Skin of body (tissue), 1 donor: ENCODE measurements at regions not wholly inside any gene's neighbourhood (a gene's known extent, or its start where the extent isn't known, plus 50 kb on each side); places are given as distances from the start of the nearest gene placed in this dataset.

Experiments
- DNase-seq: peaks from one replicate; lab custom pipeline; 2025; lab: John Stamatoyannopoulos, UW

DNA sequence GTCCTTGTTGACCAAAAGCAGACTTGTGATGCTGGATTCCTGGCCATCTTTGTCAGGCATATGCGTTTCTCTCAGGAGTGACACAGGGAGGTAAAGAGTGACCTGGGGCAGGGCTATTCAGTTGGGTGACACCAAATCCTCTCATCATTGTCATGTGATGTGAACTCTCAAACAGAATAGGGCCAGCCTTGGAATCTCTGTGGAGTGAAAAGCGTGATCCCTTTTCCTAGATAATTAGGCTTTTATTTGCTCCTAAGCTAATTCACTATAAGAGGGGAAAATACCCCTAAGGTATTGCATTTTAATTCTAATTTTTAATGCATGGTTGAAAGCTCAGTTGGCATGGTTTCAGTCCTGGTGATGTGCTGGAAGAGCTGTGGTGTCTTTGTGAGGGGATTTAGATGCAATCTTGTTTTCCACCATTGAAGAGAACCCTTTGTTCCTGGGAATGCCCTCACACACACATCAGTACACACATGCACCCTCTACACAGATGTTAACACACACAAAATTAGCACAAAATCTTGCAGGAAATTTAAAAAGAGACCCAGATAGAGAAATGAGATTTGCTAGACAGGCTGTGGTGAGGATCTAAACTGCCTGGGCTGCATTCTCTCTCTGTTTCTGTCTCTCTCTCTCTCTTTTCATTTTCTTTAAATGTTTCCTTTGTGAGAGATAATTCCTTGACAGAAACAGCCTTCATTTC lies 349.9 kb downstream of the TSN start:
- no peak for DNase-seq

DNA sequence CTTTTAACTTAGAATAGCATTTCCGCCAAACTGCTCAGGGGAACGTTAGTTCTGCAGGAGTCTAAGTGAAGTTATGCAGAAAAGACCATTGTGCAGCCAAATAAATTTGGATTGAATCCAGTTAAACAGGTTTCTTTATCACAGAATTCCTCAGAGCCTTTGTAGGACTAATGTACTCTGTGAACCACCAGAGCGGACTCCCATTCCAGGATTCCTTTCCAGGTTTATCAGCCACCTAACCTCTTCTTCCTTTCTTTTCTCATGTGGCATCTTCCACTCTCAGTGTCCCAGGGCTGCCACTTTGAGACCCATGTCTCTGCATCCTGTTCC lies 350.4 kb downstream of the TSN start:
- peak; percentile 7 for DNase-seq

- no peak for DNase-seq
Measured at GRCh38 chr2:122108186-122108585, 352.7 kb downstream of the TSN start.

GRCh38 chr2:122112216-122113005 lies 357.0 kb downstream of the TSN start:
- no peak for DNase-seq

DNA sequence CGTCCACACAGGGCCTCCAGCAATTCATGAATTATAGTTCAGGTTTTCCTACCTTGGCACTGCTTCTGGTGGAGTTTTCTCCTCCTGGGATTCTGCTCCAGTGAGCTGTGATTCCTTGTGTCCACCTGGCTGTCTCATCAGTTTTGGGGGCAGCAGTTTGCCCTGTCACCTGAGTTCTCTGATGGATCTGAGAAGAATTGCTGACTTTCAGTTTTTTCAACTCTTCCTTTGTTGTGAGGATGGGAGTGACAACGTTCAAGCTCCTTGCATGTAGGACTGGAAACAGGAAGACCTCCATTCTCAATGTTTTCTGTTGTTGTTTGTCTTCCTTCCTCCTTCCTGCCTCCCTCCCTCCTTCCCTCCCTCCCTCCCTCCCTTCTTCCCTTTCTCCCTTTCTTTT lies 359.0 kb downstream of the TSN start:
- DNase-seq, result no peak

GRCh38 chr2:122117371-122117770 lies 361.9 kb downstream of the TSN start:
- no peak for DNase-seq

DNA sequence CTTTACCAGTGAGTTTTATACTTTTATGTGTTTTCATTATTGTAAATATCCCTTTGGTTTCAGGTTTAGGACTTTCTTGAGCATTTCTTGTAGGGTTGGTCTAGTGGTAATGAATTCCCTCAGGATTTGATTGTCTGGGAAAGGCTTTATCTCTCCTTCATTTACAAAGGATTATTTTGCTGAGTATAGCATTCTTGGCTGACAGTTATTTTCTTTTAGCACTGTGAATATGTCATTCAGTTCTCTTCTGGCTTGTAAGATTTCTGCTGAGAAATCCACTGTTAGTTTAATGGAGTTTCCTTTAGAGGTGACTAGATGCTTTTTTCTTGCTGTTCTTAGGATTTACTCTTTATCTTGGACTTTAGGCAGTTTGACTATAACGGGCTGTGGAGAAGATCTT lies 373.9 kb downstream of the TSN start:
- no peak for DNase-seq

DNA sequence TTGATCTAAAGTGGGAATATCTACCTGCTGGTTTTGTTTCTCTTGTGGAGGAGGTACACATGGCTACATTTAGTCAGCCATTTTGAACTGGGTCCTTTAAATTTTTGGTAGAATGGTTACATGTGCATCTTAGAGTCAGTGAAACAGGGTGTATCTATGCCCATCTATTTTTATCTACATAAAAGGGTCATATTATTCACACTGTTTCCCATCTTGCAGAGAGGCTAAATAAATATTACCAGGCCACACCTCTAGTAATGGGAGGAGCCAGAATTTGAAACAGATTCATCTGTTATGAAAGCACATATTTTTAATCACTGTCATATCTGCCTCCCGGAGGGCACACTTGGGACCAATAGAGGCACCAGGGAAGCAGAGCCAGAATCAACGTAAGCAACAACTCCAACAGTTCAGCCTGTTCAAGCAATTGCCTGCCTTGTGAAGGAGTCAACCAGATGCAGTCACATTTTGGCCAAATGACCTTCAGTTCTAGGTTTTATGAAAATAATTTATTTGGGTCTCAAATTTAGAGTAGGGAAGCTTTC lies 376.8 kb downstream of the TSN start:
- no peak for DNase-seq

DNA sequence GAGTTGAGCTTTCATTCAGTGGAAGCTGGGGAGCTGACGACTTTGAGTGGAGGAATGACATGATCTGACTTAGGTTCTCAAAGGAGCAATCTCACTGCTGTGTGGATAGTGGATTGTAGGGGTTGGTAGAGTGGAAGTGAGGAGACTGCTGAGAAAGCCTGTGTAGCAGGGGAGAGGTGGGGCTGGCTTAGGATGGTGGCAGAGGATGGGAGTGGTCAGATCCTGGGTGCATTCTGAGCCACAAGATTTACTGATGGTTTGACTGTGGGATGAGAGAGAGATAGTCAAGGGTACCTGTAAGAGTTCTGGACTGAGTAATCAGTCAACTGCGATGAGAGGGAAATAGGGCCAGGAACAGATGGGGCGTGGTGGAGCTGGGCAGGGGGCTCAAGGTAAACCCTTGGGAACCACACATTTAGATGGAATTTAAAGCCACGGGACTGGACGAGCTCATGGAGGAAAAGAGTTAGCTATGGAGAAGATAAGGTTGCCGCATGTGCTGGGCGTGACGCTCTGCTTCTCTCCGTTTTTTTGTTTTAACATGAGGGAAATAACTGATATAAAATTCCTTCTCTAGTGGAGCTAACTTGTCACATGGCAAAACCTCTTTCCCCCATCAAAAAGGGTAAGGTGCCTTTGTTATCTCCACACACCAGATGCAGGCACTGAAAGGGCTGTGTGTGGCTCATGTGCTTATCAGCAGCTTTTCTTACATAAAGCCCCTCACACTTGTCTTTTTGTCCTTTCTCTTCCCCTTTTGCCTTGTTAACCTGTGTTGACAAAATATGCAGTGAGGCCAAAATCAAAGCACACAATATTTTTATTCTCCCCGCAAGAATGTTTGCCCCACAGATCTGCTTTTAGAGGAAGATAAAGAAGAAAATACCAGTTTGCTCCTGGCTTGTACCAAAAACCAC lies 379.8 kb downstream of the TSN start:
- no peak for DNase-seq

DNA sequence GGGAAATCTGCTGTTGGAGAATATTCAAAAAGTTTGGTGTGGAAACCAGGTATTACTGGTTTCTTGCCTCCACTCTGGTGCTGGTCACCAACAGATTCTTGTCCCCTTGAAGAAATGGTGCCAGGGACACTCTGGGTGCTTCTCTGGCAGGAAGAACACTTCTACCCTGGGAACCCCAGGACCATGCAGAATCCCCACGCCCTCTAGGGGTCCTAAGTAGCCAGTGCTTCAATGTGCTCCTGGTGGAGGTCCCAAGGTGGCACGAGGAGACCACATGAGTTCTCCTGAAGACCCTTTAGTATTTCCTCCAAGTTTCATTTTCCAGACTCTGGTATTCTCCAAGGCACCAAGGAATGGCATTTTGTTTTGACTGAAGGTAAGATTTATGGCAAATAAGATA lies 380.6 kb downstream of the TSN start:
- DNase-seq, result no peak

DNA sequence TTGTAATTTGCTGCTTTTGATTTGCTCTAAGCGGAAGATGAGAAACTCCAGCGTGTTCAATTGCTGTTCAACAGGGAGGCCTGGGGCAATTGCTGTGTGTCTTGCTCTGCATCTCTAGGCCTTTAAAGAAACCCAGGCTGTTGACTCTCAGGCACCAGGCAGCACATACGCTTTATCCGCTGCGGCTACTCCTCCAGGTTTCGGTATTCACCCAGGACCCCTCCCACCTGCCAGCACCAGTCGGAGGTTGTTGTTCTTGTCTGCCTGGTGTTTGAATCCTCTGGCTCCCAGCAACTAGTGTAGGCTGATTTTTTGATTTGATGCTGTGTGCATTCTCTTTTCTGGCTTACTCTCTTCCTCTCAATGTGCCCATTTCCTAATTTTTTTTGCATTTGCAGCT lies 383.1 kb downstream of the TSN start:
- DNase-seq, result no peak

DNA sequence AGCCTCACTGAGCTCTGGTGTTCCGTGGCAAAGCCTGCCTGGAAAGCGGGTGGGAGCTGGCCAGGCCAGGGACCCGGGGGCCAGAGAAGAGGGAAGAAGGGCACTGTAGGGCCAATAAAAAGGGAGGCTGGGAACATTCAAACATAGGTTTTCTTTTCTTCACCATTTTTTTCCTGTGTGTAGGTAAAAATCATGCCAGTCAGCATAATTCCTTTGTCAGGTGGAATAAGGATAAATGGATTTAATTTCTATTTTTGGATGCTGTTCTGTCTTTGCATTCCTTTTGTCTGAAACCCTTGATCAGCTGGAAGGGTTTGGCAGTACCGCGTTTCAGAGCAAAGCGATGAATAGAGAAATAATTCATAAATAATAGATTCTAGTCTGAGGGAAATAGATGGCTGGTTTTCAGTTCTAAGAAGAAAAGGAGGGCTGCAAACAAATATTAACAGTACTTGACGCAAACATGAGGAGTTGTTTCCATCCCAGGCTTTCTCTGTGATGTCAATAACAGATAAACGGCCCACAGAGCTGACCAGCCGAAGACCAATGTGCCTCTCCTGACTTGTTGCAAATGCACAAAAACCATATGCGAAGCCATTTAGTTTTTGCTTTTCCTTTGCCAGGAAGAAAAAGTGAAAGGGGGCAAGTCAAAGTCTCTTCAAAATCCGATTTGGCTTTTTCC lies 384.4 kb downstream of the TSN start:
- no peak for DNase-seq

DNA sequence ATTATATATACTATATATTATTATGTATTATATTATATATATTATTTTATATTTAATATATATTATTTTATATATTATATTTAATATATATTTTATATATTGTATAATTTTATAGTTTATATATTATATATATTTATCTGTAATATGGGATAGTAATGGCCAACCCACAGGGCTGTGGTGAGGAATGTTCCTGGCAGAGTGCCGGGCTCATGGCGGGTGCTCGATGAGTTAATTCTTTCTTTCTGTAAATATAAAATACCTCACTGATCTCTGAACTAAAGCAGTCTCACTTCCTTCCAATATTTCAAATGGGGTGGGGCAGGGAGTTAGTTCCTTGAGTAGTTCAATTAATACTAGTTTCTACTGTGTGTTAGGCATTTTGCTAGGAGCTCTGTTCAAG lies 389.4 kb downstream of the TSN start:
- DNase-seq, result no peak

- DNase-seq, result no peak
Measured at GRCh38 chr2:122145856-122146255, 390.4 kb downstream of the TSN start.

GRCh38 chr2:122148128-122148767 lies 392.8 kb downstream of the TSN start:
- no peak for DNase-seq

- DNase-seq, result no peak
Measured at GRCh38 chr2:122150524-122151280, 395.3 kb downstream of the TSN start.

- no peak for DNase-seq
Measured at GRCh38 chr2:122152571-122152970, 397.1 kb downstream of the TSN start.

DNA sequence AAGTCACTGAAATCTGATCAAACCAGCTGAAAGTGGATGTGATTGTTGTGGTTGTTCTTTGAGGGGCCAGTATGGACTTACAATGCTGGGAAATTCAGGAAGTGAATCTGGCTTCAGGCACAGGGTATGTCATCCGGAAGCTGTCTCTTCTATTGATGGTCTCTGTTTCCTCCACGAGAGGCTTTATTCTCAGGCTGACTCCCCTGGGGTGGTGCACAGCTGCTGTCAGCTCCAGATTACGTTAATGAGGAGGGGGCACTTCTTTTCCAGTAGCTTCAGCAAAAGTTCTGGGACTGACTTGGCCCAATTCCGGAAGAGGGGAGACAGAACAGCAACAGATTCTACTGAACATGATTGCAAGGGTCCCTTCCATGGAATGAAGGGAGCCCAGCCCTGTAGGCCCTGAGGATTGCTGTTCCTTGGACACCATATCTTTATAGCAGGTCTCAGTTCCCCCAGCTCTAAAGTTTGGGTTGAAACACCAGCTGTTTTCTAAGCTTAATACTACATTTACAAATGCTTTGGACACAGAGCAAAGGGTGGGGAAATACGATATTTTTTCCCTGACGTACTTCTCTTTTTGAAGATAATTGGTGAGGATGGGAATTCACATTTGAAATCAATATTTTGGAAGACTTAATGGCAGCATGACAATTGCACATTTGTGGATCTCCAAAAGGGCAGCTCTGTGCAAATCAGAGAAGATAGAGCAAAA lies 400.9 kb downstream of the TSN start:
- peak; percentile 27 for DNase-seq

DNA sequence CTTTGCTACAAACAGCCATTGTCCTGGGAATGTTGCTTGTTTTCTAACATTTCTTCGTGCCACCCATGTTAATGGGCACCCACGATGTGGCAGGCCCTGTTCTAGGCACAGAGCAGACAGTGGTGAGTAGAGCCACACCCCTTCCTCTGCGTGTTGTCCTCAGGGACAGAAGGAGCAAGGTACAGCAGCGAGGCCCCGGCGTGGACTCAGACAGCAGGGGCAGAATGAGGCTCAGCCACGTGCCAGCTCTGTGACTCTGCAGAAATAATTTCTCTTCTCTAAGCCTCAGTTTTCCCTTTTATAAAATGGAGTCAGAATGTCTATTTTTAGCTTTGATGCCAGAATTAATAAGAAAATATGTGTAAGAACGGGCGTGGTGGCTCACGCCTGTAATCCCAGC lies 401.7 kb downstream of the TSN start:
- no peak for DNase-seq
